GM21360 (cell line): ENCODE measurements at regions not wholly inside any gene's neighbourhood (a gene's known extent, or its start where the extent isn't known, plus 50 kb on each side); places are given as distances from the start of the nearest gene placed in this dataset.

Experiments
- ATAC-seq: cut with Tn5 transposase; IDR thresholded peaks from one replicate; pipeline ENCODE4 v1.9.1; 2021; ENCODE audit warnings: mild to moderate bottlenecking, moderate library complexity; ENCODE audit not compliant: unreplicated experiment

DNA sequence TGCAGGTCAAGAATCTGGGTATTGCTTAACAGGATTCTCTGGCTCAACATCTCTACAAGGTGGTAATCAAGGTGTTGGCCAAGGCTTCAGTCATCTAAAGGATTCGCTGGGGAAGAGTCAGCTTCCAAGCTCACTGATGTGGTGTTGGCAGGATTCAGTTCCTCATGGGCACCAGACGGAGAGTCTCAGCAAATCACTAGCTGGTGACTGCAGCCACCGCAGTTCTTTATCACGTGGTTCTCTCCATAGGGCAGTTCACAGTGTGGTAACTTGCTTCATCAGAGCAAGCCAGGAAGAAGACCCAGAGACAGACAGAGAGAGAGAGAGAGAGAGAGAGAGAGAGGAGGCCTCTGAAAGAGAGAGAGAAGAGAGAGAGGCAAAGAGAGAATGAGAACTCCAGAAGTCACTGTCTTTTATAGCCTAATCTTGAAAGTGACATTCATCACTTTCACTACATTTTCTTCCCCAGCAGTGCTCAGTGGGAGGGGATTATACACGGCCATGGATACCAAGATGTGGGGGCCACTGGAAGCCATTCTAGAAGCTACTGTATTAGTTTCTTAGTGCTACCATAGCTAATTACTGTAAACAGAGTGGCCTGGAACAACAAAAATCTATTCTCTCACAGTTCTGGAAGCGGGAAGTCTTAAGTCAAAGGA, 109.2 kb upstream of the SMIM23 start:
- no peak for ATAC-seq

DNA sequence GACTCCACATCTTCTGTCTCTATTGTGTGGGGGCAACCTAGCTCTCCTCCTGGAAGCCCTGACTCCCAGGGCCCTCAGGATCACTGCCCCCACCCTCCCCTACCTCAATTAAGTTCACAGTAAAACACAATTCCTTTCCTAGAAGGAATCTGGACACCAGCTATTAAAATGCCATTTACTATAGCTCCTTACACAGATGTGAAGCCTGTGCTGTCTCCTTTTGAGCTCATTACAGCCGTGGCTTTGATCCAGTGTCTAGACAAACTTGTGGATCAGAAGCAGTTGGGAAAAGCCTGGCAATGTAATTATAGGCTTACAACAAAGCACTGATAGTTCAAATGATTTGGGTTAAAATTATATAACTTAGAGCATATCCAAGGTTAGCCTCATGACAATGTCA, 107.0 kb upstream of the SMIM23 start:
- no peak for ATAC-seq

DNA sequence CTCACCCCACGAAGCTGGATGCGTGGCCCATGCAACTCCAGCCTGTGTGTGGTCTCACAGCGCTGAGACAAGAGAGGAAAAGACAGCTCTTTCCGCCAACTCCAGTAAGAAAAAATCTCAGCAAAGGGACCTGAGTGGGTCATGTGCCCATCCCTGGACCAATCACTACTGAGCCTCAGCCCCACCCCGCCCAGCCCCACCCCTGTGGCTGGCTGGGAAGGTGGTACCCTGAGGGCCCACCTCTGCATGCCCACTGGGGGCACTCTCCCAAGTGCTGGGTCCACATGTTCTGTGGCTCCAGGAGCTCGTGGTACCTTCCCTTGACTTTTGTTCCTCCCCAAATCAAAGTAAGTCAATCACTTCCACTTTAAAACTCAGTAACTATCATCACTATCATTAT, 105.1 kb upstream of the SMIM23 start:
- no peak for ATAC-seq

- ATAC-seq: no peak
Observed at GRCh38 chr5:171681061-171681460, 104.6 kb upstream of the SMIM23 start.

DNA sequence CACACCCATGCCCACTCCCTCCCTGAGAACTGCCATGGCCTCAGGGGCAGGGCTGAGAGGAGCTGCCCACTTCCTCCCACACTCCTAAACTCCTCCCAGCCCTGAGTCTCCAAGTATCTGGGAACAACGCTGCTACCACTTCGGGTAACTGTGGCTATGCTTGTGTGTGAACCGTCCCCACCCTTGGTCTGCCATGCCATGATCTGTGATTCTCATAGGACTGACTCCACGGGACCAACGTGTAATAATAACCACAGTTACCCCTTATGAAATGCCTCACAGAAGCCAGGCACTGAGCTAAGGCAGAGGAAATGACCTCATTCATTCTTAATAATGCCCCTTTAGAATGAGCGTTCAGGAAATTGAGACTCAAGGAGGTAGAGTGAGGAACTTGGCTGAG, 103.9 kb upstream of the SMIM23 start:
- ATAC-seq: no peak

DNA sequence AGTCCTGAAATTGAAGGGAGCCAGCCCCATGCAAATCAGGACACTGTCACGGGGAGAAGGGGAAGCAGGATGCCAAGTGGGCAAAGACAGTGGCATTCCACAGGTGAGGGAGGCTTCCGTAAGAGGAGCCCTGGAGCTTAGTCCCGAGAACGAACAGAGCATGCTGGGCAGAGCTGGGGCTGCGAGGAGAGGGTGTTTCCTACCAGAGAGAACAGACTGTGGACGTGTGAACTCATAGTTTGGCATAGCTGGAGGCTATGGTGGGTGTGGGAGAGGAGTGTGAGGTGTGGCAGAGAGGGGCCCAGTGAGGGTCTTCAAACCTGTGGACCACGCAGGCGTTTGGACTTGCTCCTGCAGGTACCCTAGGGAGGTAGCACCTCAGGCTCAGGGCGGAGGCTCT, 102.8 kb upstream of the SMIM23 start:
- ATAC-seq: no peak

DNA sequence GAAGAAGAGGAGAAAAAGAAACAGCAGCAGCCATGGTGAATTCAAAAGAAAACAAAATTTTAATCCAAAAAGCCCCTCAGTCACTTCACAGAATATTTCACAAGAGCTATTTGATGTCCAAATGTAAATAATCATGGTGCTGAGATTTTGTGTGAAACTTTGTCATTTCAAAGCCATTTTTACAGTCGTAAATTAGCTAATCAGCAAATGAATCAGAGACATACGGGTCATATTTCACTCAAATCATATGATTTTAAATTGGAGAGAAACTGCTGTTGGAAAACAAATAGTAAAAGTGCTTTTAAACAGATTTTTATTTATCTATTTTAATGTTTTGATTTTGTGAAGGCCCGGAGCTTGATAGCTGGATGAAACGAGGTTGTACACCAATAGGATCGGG, 101.4 kb upstream of the SMIM23 start:
- no peak for ATAC-seq

DNA sequence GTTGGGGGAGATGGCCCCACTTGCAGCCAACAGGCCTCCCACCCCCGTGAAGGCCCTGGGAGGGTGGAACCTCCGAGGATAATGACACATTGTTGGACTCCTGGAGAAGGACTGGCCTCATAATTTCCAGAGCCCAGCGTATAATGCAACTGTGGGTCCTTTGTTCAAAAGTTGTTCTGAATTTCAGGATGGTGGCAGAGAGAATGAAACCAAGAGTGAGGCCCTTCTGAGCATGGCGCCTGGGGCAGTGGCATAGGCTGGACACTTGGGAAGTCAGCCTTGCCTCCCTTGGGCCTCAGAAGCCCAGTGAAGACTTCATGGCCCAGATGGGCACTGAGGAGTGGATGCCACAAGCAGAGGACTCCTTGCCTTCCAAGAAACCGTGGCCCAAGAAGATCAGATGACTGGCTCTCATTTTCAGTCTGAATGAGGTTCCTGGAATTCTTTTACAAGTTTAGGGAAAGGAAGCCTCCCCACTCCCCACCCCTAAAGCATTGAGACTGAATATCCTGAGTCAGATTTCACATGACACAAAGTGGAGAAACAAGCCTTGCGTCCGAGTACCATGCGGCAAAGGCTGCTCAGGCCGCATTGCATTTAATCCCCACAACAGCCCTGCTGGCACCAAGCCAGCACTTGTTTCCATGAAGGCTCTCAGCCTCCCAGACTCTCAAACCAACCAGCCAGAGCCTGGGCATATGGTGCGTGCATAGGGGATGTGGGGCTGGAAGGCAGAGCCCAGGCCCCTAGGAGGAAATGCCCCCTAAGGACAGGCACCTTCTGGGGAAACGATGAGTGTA, 96.7 kb upstream of the SMIM23 start:
- no peak for ATAC-seq

DNA sequence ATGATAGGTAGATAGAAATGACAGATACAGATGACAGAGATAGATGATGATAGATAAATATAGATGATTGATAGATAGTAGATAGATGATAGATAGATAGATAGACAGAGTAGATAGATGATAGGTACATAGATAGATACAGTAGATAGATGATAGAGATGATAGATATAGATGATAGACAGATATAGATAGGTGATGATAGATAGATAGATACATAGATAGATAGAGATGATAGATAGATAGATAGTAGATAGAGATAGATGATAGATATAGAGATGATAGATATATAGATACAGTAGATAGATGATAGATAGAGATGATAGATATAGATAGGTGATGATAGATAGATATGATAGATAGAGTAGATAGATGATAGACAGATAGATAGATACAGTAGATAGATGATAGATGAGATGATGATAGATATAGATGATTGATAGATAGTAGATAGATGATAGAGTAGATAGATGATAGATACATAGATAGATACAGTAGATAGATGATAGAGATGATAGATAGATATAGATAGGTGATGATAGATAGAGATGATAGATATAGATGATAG, 95.7 kb upstream of the SMIM23 start:
- no peak for ATAC-seq

DNA sequence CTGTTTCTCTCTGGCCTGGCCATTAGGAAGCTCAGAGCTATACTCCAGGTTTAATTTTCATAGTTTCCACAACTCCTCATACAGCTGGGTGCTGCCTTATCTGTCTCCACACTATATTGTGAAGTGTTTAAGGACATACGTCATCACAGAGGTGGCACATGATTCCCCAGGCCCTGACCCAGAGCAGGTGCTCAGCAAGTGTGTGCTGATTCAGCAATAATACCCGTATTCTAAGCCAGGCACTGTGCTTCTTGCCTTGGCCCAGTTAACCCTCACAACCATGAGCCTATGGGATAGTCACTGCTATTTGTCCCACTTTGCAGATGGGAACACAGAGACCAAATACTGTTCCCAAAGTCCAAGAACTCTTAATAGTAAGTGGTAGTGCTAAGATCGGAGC, 93.5 kb upstream of the SMIM23 start:
- no peak for ATAC-seq

DNA sequence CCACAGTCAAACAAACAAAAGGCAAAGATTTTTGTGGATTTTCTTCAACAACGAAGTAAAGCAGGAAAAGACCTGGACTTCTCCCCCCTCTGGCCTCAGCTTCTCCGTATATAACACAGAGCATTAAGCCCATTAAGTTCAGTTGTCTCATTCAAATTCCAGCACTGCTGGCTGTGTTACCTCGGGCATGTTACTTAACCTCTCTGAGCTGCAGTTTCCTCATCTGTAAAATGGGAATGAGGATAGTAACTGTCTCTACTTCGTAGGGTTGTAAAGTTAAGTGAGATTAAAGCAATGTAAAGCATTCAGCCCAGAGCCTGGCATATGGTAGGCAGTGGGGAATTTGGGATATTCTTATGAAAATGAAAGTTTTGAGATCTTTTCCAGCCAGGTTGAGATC, 92.7 kb upstream of the SMIM23 start:
- ATAC-seq: no peak

- no peak for ATAC-seq
Observed at GRCh38 chr5:171693412-171693811, 92.2 kb upstream of the SMIM23 start.

DNA sequence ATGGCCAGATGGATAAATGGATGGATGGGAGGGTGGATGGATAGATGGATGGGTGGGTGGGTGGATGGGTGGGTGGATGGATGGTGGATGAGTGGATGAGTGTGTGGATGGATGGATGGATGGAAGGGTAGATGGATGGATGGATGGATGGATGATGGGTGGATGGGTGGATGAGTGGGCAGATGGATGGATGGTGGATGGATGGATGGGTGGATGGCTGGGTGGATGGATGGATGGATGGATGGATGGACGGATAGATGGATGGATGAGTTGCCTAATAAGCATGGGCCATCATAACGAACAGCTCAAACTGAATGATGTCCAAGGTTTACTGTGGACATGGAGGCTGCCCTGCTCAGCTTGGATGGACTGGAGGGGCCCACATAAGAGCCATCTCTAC, 89.8 kb upstream of the SMIM23 start:
- no peak for ATAC-seq

- no peak for ATAC-seq
Observed at GRCh38 chr5:171697221-171698102, 88.2 kb upstream of the SMIM23 start.

DNA sequence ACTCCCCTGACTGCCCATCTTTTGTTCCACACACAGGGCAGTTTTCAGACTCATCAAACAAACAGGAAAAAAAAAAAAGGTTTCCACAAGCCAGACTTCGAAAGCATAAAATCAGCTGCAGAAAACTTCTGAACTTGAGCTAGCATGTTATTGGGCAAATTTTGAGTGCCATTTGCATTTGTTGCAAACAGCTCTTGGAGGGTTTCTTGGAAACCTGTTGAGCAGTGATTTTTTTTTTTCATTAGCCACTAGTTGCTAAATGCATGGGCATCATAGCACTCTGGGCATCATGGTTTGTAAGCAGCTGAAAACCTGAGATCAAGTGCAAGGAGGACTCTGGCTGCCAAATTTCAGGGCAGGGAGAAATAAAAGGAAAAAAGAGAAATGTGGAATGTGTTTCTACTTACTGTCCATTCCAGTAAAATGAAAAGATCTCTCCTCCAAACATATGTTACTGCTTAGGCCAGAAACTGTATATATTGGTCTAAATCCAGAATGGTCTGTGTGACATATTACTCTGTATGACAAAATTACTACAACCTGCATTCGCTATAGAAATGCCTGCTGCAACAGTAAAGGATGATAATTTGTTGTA, 85.2 kb upstream of the SMIM23 start:
- ATAC-seq: no peak

- ATAC-seq: no peak
Observed at GRCh38 chr5:171701100-171701541, 84.5 kb upstream of the SMIM23 start.

- ATAC-seq: no peak
Observed at GRCh38 chr5:171702135-171702770, 83.4 kb upstream of the SMIM23 start.

DNA sequence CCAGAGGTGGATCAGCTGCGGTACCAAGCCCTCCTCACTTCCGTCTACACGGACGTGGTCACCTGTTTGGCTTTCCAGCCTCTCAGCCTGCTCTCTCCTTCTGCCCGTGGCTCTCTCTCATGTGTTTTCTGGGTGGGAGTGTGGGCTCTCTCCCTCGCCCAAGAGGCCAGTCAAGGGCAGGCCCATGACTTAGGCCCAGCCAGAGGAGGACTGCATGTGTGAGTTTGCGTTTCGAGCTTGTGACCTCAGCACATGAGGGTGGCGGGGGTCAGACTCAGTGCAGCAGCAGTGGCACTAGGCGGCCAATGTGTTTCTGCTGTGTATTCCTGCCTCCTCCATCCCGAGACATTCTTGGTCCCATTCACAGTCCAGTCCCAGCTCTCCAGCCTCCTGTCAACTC, 82.5 kb upstream of the SMIM23 start:
- ATAC-seq: no peak

DNA sequence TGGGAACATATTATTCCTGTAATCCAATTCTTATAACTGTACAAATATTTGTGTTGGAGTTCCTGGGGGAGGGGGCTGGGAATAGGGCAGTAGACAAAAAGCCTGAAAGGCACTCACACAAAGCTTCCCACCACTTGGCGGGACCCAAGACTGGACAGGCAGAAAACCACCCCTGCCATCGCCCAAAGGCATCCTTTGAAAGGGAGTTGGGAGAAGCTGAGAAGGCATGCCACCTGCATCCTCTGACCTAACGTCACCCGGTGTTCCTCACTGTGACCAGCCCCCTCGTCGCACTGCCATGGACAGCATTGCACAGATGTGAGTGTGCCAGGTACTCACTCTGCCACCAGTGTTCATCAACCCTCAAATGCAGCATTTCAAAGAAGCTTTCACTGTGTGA, 80.6 kb upstream of the SMIM23 start:
- ATAC-seq: no peak

DNA sequence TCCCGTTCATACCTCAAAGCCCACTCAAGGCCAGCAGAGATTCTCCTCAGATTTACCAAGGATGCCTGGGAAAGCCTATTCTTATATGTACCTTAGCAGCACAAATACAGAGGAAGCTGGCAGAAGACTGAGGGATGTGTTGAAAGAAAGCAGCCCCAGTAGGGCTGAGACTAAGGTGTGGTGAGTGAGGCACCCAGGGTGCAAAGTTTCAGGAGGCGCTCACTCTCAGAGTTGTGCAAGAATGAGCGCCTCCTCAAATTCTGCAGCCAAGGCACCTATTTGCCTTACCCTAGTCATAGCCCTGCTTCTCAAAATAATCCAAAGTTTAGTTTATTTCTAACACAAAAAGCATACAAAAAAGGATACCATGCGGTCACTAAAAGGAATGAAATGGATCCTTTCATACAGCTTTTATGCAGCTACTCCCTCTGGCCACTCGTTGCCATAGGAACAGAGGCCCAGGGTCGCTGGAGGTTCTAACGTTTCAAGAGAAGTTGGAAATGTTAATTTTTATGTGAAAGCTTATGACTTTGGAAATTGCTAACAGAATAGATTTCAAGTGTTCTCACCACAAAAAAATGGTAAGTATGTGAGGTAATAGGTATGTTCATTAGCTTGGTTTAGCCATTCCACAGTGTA, 79.7 kb upstream of the SMIM23 start:
- ATAC-seq: no peak
